NB4 (cell line): ENCODE measurements at regions not wholly inside any gene's neighbourhood (a gene's known extent, or its start where the extent isn't known, plus 50 kb on each side); places are given as distances from the start of the nearest gene placed in this dataset.

ENCODE experiments used
- DNase-seq: peaks from one replicate; pipeline ENCODE4 v3.0.0; 2010; ENCODE audit warnings: low read depth
- H3K4me3 ChIP-seq: one replicate; pipeline ENCODE4 v1.5.1; 2011; ENCODE audit warnings: mild to moderate bottlenecking, low read depth, low read length, moderate library complexity
- CTCF ChIP-seq: IDR thresholded peaks from one replicate; pipeline ENCODE4 v1.5.1; 2012; ENCODE audit warnings: low read depth, low read length
- MAX ChIP-seq: IDR thresholded peaks from 2 replicates; pipeline ENCODE4 v1.6.1; 2011; ENCODE audit warnings: low read depth, low read length
- MYC ChIP-seq: IDR thresholded peaks from 2 replicates; pipeline ENCODE4 v1.6.1; 2011; ENCODE audit warnings: low read depth, low read length
- POLR2A ChIP-seq: IDR thresholded peaks from 2 replicates; pipeline ENCODE4 v1.6.1; 2011; ENCODE audit warnings: mild to moderate bottlenecking; ENCODE audit not compliant: insufficient read length; ENCODE audit errors: extremely low read depth

DNA sequence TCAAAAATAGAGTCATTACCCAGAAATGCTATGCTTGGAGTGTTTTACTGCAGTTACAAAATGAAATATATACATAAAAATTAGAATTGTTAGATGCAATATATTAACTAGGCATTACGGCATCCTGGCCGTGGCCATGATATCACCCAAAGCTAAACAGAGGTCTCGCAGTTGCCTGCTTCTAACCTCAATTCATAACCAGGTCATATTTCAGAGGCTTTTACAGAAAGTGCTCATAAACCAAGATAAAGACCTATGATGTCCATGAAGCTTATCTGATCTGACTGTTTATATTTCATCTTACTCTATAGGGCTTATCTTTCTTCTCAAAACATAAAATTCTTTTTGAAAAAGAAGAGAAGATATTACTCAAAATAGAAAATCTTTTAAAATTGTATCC lies 664.5 kb upstream of the SALL1 start:
- H3K4me3 ChIP-seq = no peak overlapping the region
- DNase-seq = no peak
- no peak for TF ChIP-seq MYC

- DNase-seq = no peak
- no peak overlapping the region for H3K4me3 ChIP-seq
- no peak for TF ChIP-seq MYC
- TF ChIP-seq POLR2A = no peak
Observed at GRCh38 chr16:51814617-51815016, 663.5 kb upstream of the SALL1 start.

- TF ChIP-seq POLR2A = no peak
- no peak for TF ChIP-seq CTCF
- no peak for TF ChIP-seq MYC
- no peak for TF ChIP-seq MAX
- no peak for DNase-seq
- no peak overlapping the region for H3K4me3 ChIP-seq
Observed at GRCh38 chr16:51813609-51814008, 662.5 kb upstream of the SALL1 start.

DNA sequence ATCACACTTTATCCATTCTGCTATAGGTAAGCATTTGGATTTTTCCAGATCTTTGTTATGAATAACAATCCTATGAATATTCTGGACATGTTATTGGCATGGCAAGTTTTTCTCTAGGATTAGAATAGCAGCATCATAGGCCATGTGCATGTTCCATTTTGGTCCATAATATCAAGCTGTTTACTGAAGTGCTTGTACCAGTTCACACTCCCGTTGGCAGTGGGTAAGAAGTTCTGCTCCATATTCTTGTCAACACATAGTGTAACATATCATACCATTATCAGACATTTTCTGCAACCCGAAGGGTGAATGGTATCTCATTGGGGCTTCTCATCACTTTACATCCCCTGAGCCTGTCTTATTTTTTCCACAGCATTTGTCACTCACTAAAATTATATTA lies 661.9 kb upstream of the SALL1 start:
- no peak for TF ChIP-seq CTCF
- TF ChIP-seq POLR2A = no peak
- TF ChIP-seq MAX = no peak
- no peak for TF ChIP-seq MYC
- no peak overlapping the region for H3K4me3 ChIP-seq
- DNase-seq = no peak

GRCh38 chr16:51807551-51807950 lies 656.5 kb upstream of the SALL1 start:
- no peak for TF ChIP-seq POLR2A
- TF ChIP-seq CTCF = no peak
- no peak for TF ChIP-seq MAX
- no peak for TF ChIP-seq MYC
- no peak overlapping the region for H3K4me3 ChIP-seq
- DNase-seq = no peak

DNA sequence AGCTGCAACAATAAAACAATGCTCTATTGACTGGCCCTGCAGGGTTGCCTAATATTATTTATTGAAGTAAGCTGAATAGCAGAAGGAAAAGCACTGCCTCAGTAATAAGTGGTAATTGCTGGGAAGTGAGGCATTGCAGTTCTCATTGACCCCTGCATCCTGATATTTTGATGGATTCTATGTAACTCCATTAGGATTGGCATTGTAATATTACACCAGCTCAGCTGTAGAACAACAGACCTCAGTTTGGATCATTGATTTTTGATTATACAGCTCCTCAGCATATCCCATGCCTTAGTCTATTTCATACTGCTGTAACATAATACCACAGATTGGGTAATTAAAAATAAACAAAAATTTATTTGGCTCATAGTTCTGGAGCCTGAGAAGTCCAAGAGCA lies 650.6 kb upstream of the SALL1 start:
- H3K4me3 ChIP-seq = no peak overlapping the region
- DNase-seq = no peak
- TF ChIP-seq POLR2A (no peak), MAX (no peak), MYC (no peak), CTCF (no peak)

- H3K4me3 ChIP-seq = no peak overlapping the region
- no peak for DNase-seq
- TF ChIP-seq POLR2A (no peak), CTCF (no peak), MYC (no peak), MAX (no peak)
Observed at GRCh38 chr16:51797669-51798259, 646.7 kb upstream of the SALL1 start.
